Osteoblast (primary cell): ENCODE measurements at regions not wholly inside any gene's neighbourhood (a gene's known extent, or its start where the extent isn't known, plus 50 kb on each side); places are given as distances from the start of the nearest gene placed in this dataset.

Experiments
- DNase-seq: peaks from one replicate; pipeline ENCODE4 v3.0.0; 2011; ENCODE audit warnings: low spot score, mixed read lengths; ENCODE audit not compliant: insufficient read length; ENCODE audit errors: missing footprints
- H2AFZ ChIP-seq: 2 replicates; pipeline ENCODE4 v1.6.0; 2011; ENCODE audit warnings: mild to moderate bottlenecking, low read length
- H3K27ac ChIP-seq: 2 replicates; pipeline ENCODE4 v1.5.1; 2011; ENCODE audit warnings: mild to moderate bottlenecking, low read depth, low read length, moderate library complexity
- H3K27me3 ChIP-seq: 2 replicates; pipeline ENCODE4 v1.6.0; 2012; ENCODE audit warnings: mild to moderate bottlenecking, control low read depth, inconsistent platforms, low read length, moderate library complexity; ENCODE audit not compliant: insufficient read depth
- H3K36me3 ChIP-seq: 2 replicates; pipeline ENCODE4 v1.5.1; 2011; ENCODE audit warnings: mild to moderate bottlenecking, low read length, control low read depth, moderate library complexity; ENCODE audit not compliant: insufficient read depth
- H3K4me1 ChIP-seq: 2 replicates; pipeline ENCODE4 v1.5.1; 2011; ENCODE audit warnings: mild to moderate bottlenecking, low read length, control low read depth, moderate library complexity; ENCODE audit not compliant: insufficient read depth
- H3K4me2 ChIP-seq: 2 replicates; pipeline ENCODE4 v1.6.0; 2011; ENCODE audit warnings: mild to moderate bottlenecking, low read length; ENCODE audit not compliant: insufficient read depth
- H3K4me3 ChIP-seq: fragments of 200-600 bp; sonication (generic); 3 replicates; pipeline ENCODE4 v1.5.1; 2012; ENCODE audit warnings: mild to moderate bottlenecking, low read length, inconsistent platforms; ENCODE audit not compliant: insufficient read depth
- H3K79me2 ChIP-seq: 2 replicates; pipeline ENCODE4 v1.6.0; 2012; ENCODE audit warnings: mild to moderate bottlenecking, low read length, control low read depth, inconsistent platforms; ENCODE audit not compliant: insufficient read depth
- H3K9me3 ChIP-seq: 2 replicates; pipeline ENCODE4 v1.5.1; 2011; ENCODE audit warnings: low read depth, low read length, control low read depth
- H4K20me1 ChIP-seq: 2 replicates; pipeline ENCODE4 v1.6.0; 2012; ENCODE audit warnings: mild to moderate bottlenecking, low read length, control low read depth; ENCODE audit not compliant: insufficient read depth
- TF ChIP-seq, protein P1 (sequence below): IDR thresholded peaks from 2 replicates; pipeline ENCODE4 v1.5.1; 2011; ENCODE audit warnings: mild to moderate bottlenecking, low read depth, low read length, moderate library complexity; ENCODE audit errors: extremely low read depth

DNA sequence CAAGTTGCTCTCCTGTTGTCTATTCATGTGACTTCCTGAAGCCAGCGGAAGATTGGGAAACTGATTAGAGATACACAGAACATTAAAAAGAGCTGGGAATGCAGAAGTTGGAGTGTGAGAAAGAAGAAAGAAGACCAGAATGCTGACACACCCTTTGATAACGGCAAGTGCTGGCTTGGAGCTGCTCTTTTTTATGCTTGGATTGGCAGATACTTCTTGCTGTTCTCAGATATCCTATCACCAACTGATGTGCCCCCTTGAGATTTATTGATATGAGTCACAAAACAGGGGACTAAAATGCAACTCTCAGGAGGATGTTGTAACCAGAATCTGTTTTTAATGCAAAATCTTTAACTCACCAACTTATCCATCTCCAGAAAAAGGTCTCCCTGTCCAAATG, 56.0 kb upstream of the ASTN2 start:
- H4K20me1 ChIP-seq, result no peaks in the 10 kb centered on the region
- no peak overlapping the region for H2AFZ ChIP-seq
- no peaks in the 10 kb centered on the region for H3K27me3 ChIP-seq
- TF ChIP-seq, protein P1, sequence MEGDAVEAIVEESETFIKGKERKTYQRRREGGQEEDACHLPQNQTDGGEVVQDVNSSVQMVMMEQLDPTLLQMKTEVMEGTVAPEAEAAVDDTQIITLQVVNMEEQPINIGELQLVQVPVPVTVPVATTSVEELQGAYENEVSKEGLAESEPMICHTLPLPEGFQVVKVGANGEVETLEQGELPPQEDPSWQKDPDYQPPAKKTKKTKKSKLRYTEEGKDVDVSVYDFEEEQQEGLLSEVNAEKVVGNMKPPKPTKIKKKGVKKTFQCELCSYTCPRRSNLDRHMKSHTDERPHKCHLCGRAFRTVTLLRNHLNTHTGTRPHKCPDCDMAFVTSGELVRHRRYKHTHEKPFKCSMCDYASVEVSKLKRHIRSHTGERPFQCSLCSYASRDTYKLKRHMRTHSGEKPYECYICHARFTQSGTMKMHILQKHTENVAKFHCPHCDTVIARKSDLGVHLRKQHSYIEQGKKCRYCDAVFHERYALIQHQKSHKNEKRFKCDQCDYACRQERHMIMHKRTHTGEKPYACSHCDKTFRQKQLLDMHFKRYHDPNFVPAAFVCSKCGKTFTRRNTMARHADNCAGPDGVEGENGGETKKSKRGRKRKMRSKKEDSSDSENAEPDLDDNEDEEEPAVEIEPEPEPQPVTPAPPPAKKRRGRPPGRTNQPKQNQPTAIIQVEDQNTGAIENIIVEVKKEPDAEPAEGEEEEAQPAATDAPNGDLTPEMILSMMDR, result no peak
- H3K4me1 ChIP-seq, result no peaks in the 10 kb centered on the region
- no peak for DNase-seq
- H3K4me2 ChIP-seq, result no peak overlapping the region
- H3K9me3 ChIP-seq, result no peaks in the 10 kb centered on the region
- H3K27ac ChIP-seq, result no peak overlapping the region
- H3K4me3 ChIP-seq, result no peak overlapping the region
- H3K79me2 ChIP-seq, result no peaks in the 10 kb centered on the region
- no peaks in the 10 kb centered on the region for H3K36me3 ChIP-seq

DNA sequence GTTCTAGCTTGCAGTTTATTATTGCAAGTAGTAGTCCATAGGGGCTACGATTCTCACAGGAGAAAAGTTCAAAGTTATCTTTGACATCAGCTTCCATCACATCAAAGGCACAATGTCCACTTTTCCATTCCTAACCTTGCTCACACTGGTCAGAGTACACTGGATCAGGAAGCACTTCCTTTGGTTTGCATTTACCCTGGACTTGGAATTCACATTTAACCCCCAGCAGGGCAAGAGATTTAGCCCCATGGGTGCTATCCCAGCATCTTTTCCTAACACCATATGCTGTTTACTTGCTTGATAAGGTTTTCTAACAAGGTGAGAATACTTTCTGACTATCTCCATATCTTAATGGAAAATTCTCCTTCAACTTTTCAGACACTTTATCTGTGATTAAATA, 55.6 kb upstream of the ASTN2 start:
- H3K4me1 ChIP-seq, result no peaks in the 10 kb centered on the region
- no peaks in the 10 kb centered on the region for H3K79me2 ChIP-seq
- H3K4me2 ChIP-seq, result no peak overlapping the region
- H2AFZ ChIP-seq, result no peak overlapping the region
- no peaks in the 10 kb centered on the region for H3K36me3 ChIP-seq
- no peaks in the 10 kb centered on the region for H3K27me3 ChIP-seq
- TF ChIP-seq, protein P1, result no peak
- H3K9me3 ChIP-seq, result no peaks in the 10 kb centered on the region
- H3K4me3 ChIP-seq, result no peak overlapping the region
- H4K20me1 ChIP-seq, result no peaks in the 10 kb centered on the region
- no peak overlapping the region for H3K27ac ChIP-seq
- peak; percentile 69 for DNase-seq

DNA sequence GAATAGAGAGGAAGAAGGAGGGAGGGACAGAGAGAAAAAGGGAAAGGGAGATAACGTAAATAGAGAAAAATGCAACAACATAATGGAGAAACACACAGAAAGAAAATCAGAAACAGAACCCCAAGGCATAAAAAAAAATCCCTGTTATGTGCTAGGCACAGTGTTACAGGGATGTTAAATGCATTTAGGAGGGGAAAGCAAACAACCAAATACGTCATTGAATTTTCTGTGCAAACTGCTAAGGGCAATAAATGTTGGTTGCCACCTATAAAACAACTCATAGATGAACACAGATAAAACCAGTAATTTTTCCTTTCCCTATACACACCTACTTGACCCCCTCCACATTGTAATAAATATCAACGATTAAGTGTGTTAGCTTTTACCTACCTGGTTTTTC, 51.3 kb upstream of the ASTN2 start:
- Histone ChIP-seq H3K27ac (no peak overlapping the region), H3K79me2 (no peaks in the 10 kb centered on the region), H3K36me3 (no peaks in the 10 kb centered on the region), H3K4me1 (no peaks in the 10 kb centered on the region), H3K27me3 (no peaks in the 10 kb centered on the region), H3K4me3 (no peak overlapping the region), H4K20me1 (no peaks in the 10 kb centered on the region), H2AFZ (no peak overlapping the region), H3K9me3 (no peaks in the 10 kb centered on the region), H3K4me2 (no peak overlapping the region)
- TF ChIP-seq, protein P1, result no peak
- DNase-seq, result peak; percentile 4

DNA sequence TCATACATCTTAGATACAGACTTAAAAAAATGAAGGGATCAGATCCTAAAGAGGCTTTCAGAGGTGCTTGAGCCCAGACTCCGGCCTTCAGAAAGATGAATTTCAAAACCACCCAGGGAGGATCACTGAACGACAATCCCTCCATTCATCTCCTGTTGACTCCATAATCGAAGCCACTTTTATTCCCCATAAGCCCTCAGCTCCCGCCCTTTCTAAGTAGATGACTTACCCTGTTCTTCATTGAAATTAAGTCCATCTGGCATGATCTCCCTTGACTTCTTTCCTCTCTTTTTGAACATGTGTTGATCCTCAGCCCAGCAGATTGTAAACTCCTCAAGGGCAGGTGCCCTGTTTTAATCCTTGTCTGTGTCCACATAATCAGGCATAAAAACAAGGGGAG, 50.8 kb upstream of the ASTN2 start:
- no peaks in the 10 kb centered on the region for H3K79me2 ChIP-seq
- no peak for DNase-seq
- TF ChIP-seq, protein P1, result no peak
- H3K36me3 ChIP-seq, result no peaks in the 10 kb centered on the region
- H3K9me3 ChIP-seq, result no peaks in the 10 kb centered on the region
- H3K27me3 ChIP-seq, result no peaks in the 10 kb centered on the region
- no peak overlapping the region for H3K4me3 ChIP-seq
- no peak overlapping the region for H3K27ac ChIP-seq
- no peaks in the 10 kb centered on the region for H4K20me1 ChIP-seq
- H2AFZ ChIP-seq, result no peak overlapping the region
- no peak overlapping the region for H3K4me2 ChIP-seq
- H3K4me1 ChIP-seq, result no peaks in the 10 kb centered on the region
